Stomach (tissue), 4 donors: ENCODE measurements at regions not wholly inside any gene's neighbourhood (a gene's known extent, or its start where the extent isn't known, plus 50 kb on each side); places are given as distances from the start of the nearest gene placed in this dataset.

Source experiments
- CTCF ChIP-seq, 7 experiments: fragments of 450-650 bp in 4 of 7; fragments of 200-600 bp in 3 of 7; sonication (generic) in 3 of 7; IDR thresholded peaks; one replicate each; pipeline ENCODE4 v1.5.1; 2016 to 2019; ENCODE audit warnings: antibody characterized with exemption in 7 of 7, control low read depth in 2 of 7, mild to moderate bottlenecking in 1 of 7
- POLR2A ChIP-seq, 4 donors: fragments of 450-650 bp; IDR thresholded peaks; one replicate each; pipeline ENCODE4 v1.6.1; 2016; ENCODE audit warnings: antibody characterized with exemption in 4 of 4, control low read depth in 2 of 4, mild to moderate bottlenecking in 1 of 4, moderate library complexity in 1 of 4

GRCh38 chr3:72088486-72089025, 303.6 kb upstream of the PROK2 start:
- TF ChIP-seq CTCF (IDR thresholded peaks at IDR 0.05): no peak
- no peak for TF ChIP-seq POLR2A (IDR thresholded peaks at IDR 0.05)
